A549 (cell line): ENCODE measurements at regions not wholly inside any gene's neighbourhood (a gene's known extent, or its start where the extent isn't known, plus 50 kb on each side); places are given as distances from the start of the nearest gene placed in this dataset.
A peak's percentile ranks its signal among the peaks of the same experiment; 100 is the strongest.

ENCODE experiments used
- ATAC-seq, 2 experiments: fragments of 200-7000 bp in 1 of 2; fragments of >200 bp in 1 of 2; cut with Nextera tagmentation in 1 of 2; cut with Tn5 transposase in 1 of 2; 3 replicates each; pipeline versions ENCODE4 v1.8.0 to v1.9.1; 2018 to 2020; ENCODE audit warnings: mild to moderate bottlenecking in 1 of 2, moderate library complexity in 1 of 2
- CTCF ChIA-PET: fragments of 300-600 bp; sonication (Branson Sonifier 250); formaldehyde crosslinking; extraction: SDS; loops from one replicate; lab custom pipeline; 2021; ENCODE audit warnings: antibody characterized with exemption, inconsistent platforms; lab: Yijun Ruan, JAX
- POLR2A ChIA-PET: fragments of 350-600 bp; formaldehyde crosslinking; extraction: SDS; loops from one replicate; lab custom pipeline; 2021; ENCODE audit warnings: antibody characterized with exemption, inconsistent platforms; lab: Yijun Ruan, JAX
- DNase-seq, 2 experiments: peaks; one replicate each; pipeline versions ENCODE4 v3.0.0 to v3.0.0-alpha.2; 2011 to 2016; ENCODE audit warnings: low read depth in 1 of 2, low spot score in 1 of 2
- FAIRE-seq: peaks from 2 replicates; lab custom pipeline; 2011; peaks lifted over from hg19 to GRCh38; lab: Jason Lieb, UNC
- H3K27ac ChIP-seq, 2 experiments: fragments of >200 bp; sonication (Bioruptor Twin); formaldehyde crosslinking; 3 replicates each; pipeline ENCODE4 v1.5.1; 2016 to 2017
- H3K4me1 ChIP-seq: fragments of >200 bp; sonication (Bioruptor Twin); formaldehyde crosslinking; 3 replicates; pipeline ENCODE4 v1.6.1; 2016
- H3K4me2 ChIP-seq: fragments of >200 bp; sonication (Bioruptor Twin); formaldehyde crosslinking; 3 replicates; pipeline ENCODE4 v1.6.1; 2016
- H3K4me3 ChIP-seq: fragments of >200 bp; sonication (Bioruptor Twin); formaldehyde crosslinking; 3 replicates; pipeline ENCODE4 v1.5.1; 2016
- H3K9me3 ChIP-seq: fragments of >200 bp; sonication (Bioruptor Twin); formaldehyde crosslinking; 3 replicates; pipeline ENCODE4 v1.6.1; 2016
- CBX2 ChIP-seq: fragments of 200-600 bp; sonication (generic); IDR thresholded peaks from 2 replicates; pipeline ENCODE4 v1.6.1; 2016; ENCODE audit warnings: low read depth, mild to moderate bottlenecking, borderline replicate concordance
- CHD4 ChIP-seq: fragments of 200-600 bp; sonication (generic); IDR thresholded peaks from 2 replicates; pipeline ENCODE4 v1.6.1; 2016; ENCODE audit warnings: antibody characterized with exemption, mild to moderate bottlenecking, borderline replicate concordance
- EHF ChIP-seq: fragments of 250-450 bp; sonication (Bioruptor Pico); IDR thresholded peaks from 2 replicates; pipeline ENCODE4 v1.5.0; 2020; ENCODE audit warnings: mild to moderate bottlenecking
- ESRRA ChIP-seq: fragments of 150-350 bp; IDR thresholded peaks from 2 replicates; pipeline ENCODE4 v1.6.1; 2014; ENCODE audit warnings: mild to moderate bottlenecking, low read length, borderline replicate concordance
- FOXS1 ChIP-seq: fragments of 250-450 bp; sonication (Bioruptor Pico); IDR thresholded peaks from 2 replicates; pipeline ENCODE4 v1.5.0; 2020; ENCODE audit warnings: mild to moderate bottlenecking, moderate library complexity
- GATA3 ChIP-seq: IDR thresholded peaks from 2 replicates; pipeline ENCODE4 v1.6.1; 2012; ENCODE audit warnings: borderline replicate concordance
- HMGXB4 ChIP-seq: fragments of 250-450 bp; sonication (Bioruptor Pico); IDR thresholded peaks from 2 replicates; pipeline ENCODE4 v1.5.0; 2021; ENCODE audit warnings: mild to moderate bottlenecking, moderate library complexity, borderline replicate concordance
- HOXB5 ChIP-seq: fragments of 250-450 bp; sonication (Bioruptor Pico); IDR thresholded peaks from 2 replicates; pipeline ENCODE4 v1.5.0; 2020; ENCODE audit warnings: mild to moderate bottlenecking, moderate library complexity
- JUN ChIP-seq, 2 experiments: fragments of >200 bp; sonication (Bioruptor Twin); formaldehyde crosslinking; IDR thresholded peaks; 2 replicates in 1 of 2; 3 replicates in 1 of 2; pipeline ENCODE4 v1.6.1; 2016 to 2017
- KDM1A ChIP-seq: fragments of 200-600 bp; sonication (generic); IDR thresholded peaks from 2 replicates; pipeline ENCODE4 v1.6.1; 2016; ENCODE audit warnings: low read depth, mild to moderate bottlenecking
- NFE2L2 ChIP-seq: fragments of 150-350 bp; conservative IDR thresholded peaks from 2 replicates; pipeline ENCODE4 v1.6.1; 2014; ENCODE audit warnings: low read length
- NPAS2 ChIP-seq: fragments of 250-450 bp; sonication (Bioruptor Pico); IDR thresholded peaks from 2 replicates; pipeline ENCODE4 v1.8.0; 2022; ENCODE audit warnings: mild to moderate bottlenecking, moderate library complexity, borderline replicate concordance
- PHF8 ChIP-seq: fragments of 200-600 bp; sonication (generic); IDR thresholded peaks from 2 replicates; pipeline ENCODE4 v1.6.1; 2016; ENCODE audit warnings: low read depth, mild to moderate bottlenecking, antibody characterized with exemption, moderate library complexity, borderline replicate concordance
- POLR2AphosphoS2 ChIP-seq: conservative IDR thresholded peaks from 2 replicates; pipeline ENCODE4 v1.6.1; 2012; ENCODE audit warnings: low read length, improper control_type of control experiment, inconsistent platforms
- RAD21 ChIP-seq, 2 experiments: fragments of >200 bp in 1 of 2; sonication (Bioruptor Twin) in 1 of 2; formaldehyde crosslinking in 1 of 2; IDR thresholded peaks in 1 of 2; conservative IDR thresholded peaks in 1 of 2; 2 replicates in 1 of 2; 3 replicates in 1 of 2; pipeline ENCODE4 v1.6.1; 2012 to 2018; ENCODE audit warnings: inconsistent platforms in 1 of 2
- RARB ChIP-seq: fragments of 250-450 bp; sonication (Bioruptor Pico); IDR thresholded peaks from 2 replicates; pipeline ENCODE4 v1.8.0; 2021; ENCODE audit warnings: mild to moderate bottlenecking, moderate library complexity
- SREBF2 ChIP-seq: fragments of 450-650 bp; IDR thresholded peaks from 2 replicates; pipeline ENCODE4 v1.6.1; 2014; ENCODE audit warnings: mild to moderate bottlenecking, moderate library complexity
- ZC3H11A ChIP-seq: fragments of 450-650 bp; IDR thresholded peaks from 2 replicates; pipeline ENCODE4 v1.6.1; 2014; ENCODE audit warnings: antibody characterized with exemption, mild to moderate bottlenecking
- ZNF302 ChIP-seq: fragments of 250-450 bp; sonication (Bioruptor Pico); IDR thresholded peaks from 2 replicates; pipeline ENCODE4 v1.9.0; 2021; ENCODE audit warnings: inconsistent platforms, mild to moderate bottlenecking, moderate library complexity
- WGBS: methylation state at CpG from one replicate; pipeline ENCODE4 v1.1.6; 2017; ENCODE audit errors: missing lambda C conversion rate; 5-methylcytosine and 5-hydroxymethylcytosine counted together
- TF ChIP-seq, protein P1 (sequence below): IDR thresholded peaks from 2 replicates; pipeline ENCODE4 v1.6.1; 2012; ENCODE audit warnings: low read depth, borderline replicate concordance
- TF ChIP-seq, protein P2 (sequence below): fragments of 450-650 bp; IDR thresholded peaks from 2 replicates; pipeline ENCODE4 v1.6.1; 2014; ENCODE audit warnings: antibody characterized with exemption
- TF ChIP-seq, protein P3 (sequence below): IDR thresholded peaks from 2 replicates; pipeline ENCODE4 v1.6.1; 2012
- TF ChIP-seq, protein P4 (sequence below): IDR thresholded peaks from 2 replicates; pipeline ENCODE4 v1.6.1; 2012

DNA sequence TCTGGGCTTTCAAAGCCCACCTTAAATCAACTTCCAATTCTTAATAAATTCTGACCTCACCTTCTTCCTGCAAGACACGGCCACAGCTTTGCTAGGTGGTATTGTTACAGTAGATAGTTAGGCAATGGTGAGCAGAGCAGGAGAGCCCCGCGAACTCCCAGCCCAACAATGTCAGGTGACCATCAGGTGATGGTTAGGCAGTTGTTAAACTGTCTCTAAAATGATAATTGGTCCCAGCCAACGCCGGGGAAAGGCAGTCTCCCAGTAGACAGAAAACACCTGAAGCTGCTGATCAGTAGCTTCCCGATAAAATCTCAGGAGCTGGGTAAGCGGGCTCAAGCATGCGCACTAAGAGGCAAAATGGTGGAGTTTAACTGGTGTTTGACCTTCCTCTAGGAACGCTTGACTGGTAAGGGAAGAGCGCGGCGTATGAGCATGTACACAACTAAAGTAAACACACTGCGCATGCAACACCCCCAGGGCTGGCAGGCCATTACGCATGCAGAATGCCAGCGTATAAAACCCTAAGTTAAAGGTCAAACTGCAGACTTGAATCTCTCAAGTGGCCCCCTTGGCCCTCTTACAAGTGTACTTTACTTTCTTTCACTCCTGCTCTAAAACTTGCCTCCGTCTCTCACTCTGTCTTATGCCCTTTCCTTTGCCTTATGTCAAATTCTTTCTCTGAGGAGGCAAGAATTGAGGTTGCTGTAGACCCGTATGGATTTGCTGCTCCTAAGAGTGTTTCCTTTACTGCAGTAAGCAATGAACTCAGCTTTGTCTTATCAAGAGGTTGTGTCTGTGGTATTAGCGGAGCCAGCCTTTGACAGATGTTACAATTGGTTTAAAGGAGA, 113.5 kb downstream of the C12orf75 start:
- ChIA-PET CTCF (no interaction called here), POLR2A (no interaction called here)
- FAIRE-seq (no peak), ATAC-seq (peak; percentile 59 to 86; a peak in 4 of 6 replicates)
- H3K27ac ChIP-seq = peak overlapping the region; percentile 33 to 54; a peak in 5 of 6 replicates
- peak overlapping the region; percentile 63 for H3K4me2 ChIP-seq
- peaks cover 21% of the 10 kb centered on the region for H3K9me3 ChIP-seq
- TF ChIP-seq, protein P1, sequence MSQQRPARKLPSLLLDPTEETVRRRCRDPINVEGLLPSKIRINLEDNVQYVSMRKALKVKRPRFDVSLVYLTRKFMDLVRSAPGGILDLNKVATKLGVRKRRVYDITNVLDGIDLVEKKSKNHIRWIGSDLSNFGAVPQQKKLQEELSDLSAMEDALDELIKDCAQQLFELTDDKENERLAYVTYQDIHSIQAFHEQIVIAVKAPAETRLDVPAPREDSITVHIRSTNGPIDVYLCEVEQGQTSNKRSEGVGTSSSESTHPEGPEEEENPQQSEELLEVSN = no peak
- TF ChIP-seq ESRRA (0 out of 2 replicates have a peak, but pooled peaks have one; percentile 31), GATA3 (peak; percentile 52; the same call in 1 of the 2 replicates)
- TF ChIP-seq, protein P2, sequence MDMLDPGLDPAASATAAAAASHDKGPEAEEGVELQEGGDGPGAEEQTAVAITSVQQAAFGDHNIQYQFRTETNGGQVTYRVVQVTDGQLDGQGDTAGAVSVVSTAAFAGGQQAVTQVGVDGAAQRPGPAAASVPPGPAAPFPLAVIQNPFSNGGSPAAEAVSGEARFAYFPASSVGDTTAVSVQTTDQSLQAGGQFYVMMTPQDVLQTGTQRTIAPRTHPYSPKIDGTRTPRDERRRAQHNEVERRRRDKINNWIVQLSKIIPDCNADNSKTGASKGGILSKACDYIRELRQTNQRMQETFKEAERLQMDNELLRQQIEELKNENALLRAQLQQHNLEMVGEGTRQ = peak; percentile 47; the same call in 1 of the 2 replicates
- TF ChIP-seq, protein P3, sequence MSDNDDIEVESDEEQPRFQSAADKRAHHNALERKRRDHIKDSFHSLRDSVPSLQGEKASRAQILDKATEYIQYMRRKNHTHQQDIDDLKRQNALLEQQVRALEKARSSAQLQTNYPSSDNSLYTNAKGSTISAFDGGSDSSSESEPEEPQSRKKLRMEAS = peak; percentile 56
- TF ChIP-seq, all 56 proteins: peak for 4
- Histone ChIP-seq H3K4me1 (peaks cover 26% of the 10 kb centered on the region), H3K4me3 (peak overlapping the region; percentile 27; the same call in 2 of the 3 replicates)
- peak in 1 of 2 experiments; percentile 77 for DNase-seq
- WGBS = 50% methylated on average over 18 of the region's 18 CpGs

DNA sequence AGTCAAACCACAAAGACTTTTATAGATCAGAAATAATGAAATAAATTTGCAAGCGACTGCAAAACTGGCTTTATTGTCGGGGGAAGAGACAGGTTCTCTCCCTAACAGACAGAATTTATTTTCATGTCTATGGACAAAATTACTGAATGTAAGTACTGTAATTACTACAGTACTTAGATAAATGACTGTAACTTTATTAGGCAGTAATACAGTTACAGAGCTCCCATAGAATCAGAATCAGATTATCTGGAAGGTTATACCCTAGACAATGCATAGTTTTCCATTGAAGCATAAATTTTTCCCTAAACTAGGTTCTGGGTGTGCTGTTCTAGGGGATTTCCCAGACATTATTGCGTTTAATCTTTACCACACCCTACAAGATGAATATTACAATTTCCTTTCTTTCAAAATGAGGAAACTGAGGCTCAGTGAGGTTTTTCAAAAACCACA, 114.2 kb downstream of the C12orf75 start:
- peak overlapping the region in 1 of 2 experiments; percentile 54; a peak in 2 of 6 replicates for H3K27ac ChIP-seq
- H3K9me3 ChIP-seq = peaks cover 14% of the 10 kb centered on the region
- ATAC-seq = peak in 1 of 2 experiments; percentile 49; a peak in 3 of 6 replicates
- no peak overlapping the region for H3K4me3 ChIP-seq
- POLR2A ChIA-PET = no interaction called here
- CTCF ChIA-PET = interaction anchor here (0.7 kb wide), 2 partner anchors 10 to 702 kb away, joined by 3 read pairs; no protein-coding TSS in a partner anchor
- no peak for DNase-seq
- H3K4me2 ChIP-seq = peak overlapping the region; percentile 63
- no peak for TF ChIP-seq ZNF302
- no peak for TF ChIP-seq ZC3H11A
- TF ChIP-seq JUN (IDR thresholded peaks at IDR 0.05) = no peak
- TF ChIP-seq HOXB5 (CRISPR knock-in tag) = no peak
- no peak for TF ChIP-seq CBX2
- TF ChIP-seq POLR2AphosphoS2 = no peak
- no peak for TF ChIP-seq RARB
- no peak for TF ChIP-seq SREBF2
- no peak for TF ChIP-seq PHF8
- TF ChIP-seq, protein P4, sequence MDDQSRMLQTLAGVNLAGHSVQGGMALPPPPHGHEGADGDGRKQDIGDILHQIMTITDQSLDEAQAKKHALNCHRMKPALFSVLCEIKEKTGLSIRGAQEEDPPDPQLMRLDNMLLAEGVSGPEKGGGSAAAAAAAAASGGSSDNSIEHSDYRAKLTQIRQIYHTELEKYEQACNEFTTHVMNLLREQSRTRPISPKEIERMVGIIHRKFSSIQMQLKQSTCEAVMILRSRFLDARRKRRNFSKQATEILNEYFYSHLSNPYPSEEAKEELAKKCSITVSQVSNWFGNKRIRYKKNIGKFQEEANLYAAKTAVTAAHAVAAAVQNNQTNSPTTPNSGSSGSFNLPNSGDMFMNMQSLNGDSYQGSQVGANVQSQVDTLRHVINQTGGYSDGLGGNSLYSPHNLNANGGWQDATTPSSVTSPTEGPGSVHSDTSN = no peak
- TF ChIP-seq, protein P3 = no peak
- no peak for TF ChIP-seq NPAS2
- peak; percentile 39 for FAIRE-seq
- H3K4me1 ChIP-seq = peaks cover 26% of the 10 kb centered on the region
- WGBS = 71% methylated on average over 3 of the region's 3 CpGs

- ChIA-PET POLR2A (no interaction called here), CTCF (interaction anchor here (0.7 kb wide), 2 partner anchors 9 to 701 kb away, joined by 3 read pairs; no protein-coding TSS in a partner anchor)
- Histone ChIP-seq H3K9me3 (peaks cover 11% of the 10 kb centered on the region), H3K4me2 (peak overlapping the region; percentile 63), H3K4me1 (peaks cover 26% of the 10 kb centered on the region), H3K27ac (peak overlapping the region in 1 of 2 experiments; percentile 56; a peak in 4 of 6 replicates), H3K4me3 (no peak overlapping the region)
- TF ChIP-seq RAD21 (conservative IDR thresholded peaks at IDR 0.05 in 1 of 2, IDR thresholded peaks at IDR 0.05 in 1 of 2) (no peak; a peak in 1 of 5 replicates), NFE2L2 (no peak), HOXB5 (CRISPR knock-in tag) (no peak), RARB (no peak), EHF (CRISPR knock-in tag) (no peak), KDM1A (no peak), HMGXB4 (no peak), CHD4 (no peak), FOXS1 (CRISPR knock-in tag) (no peak)
- TF ChIP-seq, protein P1 = no peak
- ATAC-seq (no peak), FAIRE-seq (no peak), DNase-seq (no peak)
- 67% methylated on average over 3 of the region's 3 CpGs for WGBS
These were observed 114.8 kb downstream of the C12orf75 start for GRCh38 chr12:105445249-105445648.
